SK-N-MC (cell line): ENCODE measurements at regions not wholly inside any gene's neighbourhood (a gene's known extent, or its start where the extent isn't known, plus 50 kb on each side); places are given as distances from the start of the nearest gene placed in this dataset.

ENCODE experiments used
- EZH2 ChIP-seq: fragments of 200-600 bp; sonication (generic); IDR thresholded peaks from one replicate; pipeline ENCODE4 v1.6.1; 2017; ENCODE audit warnings: antibody characterized with exemption
- FOXP2 ChIP-seq: optimal IDR thresholded peaks from 2 replicates; pipeline ENCODE3; 2011; ENCODE audit warnings: mild to moderate bottlenecking, moderate library complexity; ENCODE audit not compliant: insufficient read depth; ENCODE audit errors: extremely low read length, control extremely low read depth
- POLR2AphosphoS5 ChIP-seq: IDR thresholded peaks from 2 replicates; pipeline ENCODE4 v1.6.1; 2012; ENCODE audit warnings: mild to moderate bottlenecking, low read depth, low read length, borderline replicate concordance

- TF ChIP-seq EZH2 (no peak), POLR2AphosphoS5 (no peak), FOXP2 (no peak)
Measured at GRCh38 chr6:12605888-12606345, 110.7 kb upstream of the PHACTR1 start.
